HepG2 (cell line): ENCODE measurements at regions not wholly inside any gene's neighbourhood (a gene's known extent, or its start where the extent isn't known, plus 50 kb on each side); places are given as distances from the start of the nearest gene placed in this dataset.
"Not testable (repeated sequence)": the region's sequence is repeated elsewhere in the genome, so short reads cannot be mapped to it uniquely, and the experiment has no call there.

Source experiments
- ATAC-seq: fragments of 200-7000 bp; cut with Tn5 transposase; 3 replicates; pipeline ENCODE4 v1.9.1; 2020; ENCODE audit warnings: mild to moderate bottlenecking, moderate library complexity
- BruUV-seq: library from RNA; stranded (reverse); fragments of 400-500 nt; replicated peaks from 2 replicates; lab custom pipeline; 2021; lab: Mats Ljungman, UMichigan
- CTCF ChIA-PET: fragments of 300-600 bp; formaldehyde crosslinking; extraction: SDS; loops from one replicate; lab custom pipeline; 2021; ENCODE audit warnings: low total read pairs, inconsistent platforms, low intra/inter-chr PET ratio; lab: Yijun Ruan, JAX
- POLR2A ChIA-PET: fragments of 350-600 bp; sonication (Branson Sonifier 250); formaldehyde crosslinking; loops from one replicate; lab custom pipeline; 2020; ENCODE audit warnings: antibody characterized with exemption, inconsistent platforms; lab: Yijun Ruan, JAX
- DNase-seq: peaks from one replicate; pipeline ENCODE4 v3.0.0-alpha.2; 2015; ENCODE audit warnings: low spot score
- FAIRE-seq: peaks from 3 replicates; lab custom pipeline; 2011; peaks lifted over from hg19 to GRCh38; lab: Jason Lieb, UNC
- H2AFZ ChIP-seq: one replicate; pipeline ENCODE4 v1.6.1; 2011; ENCODE audit warnings: low read length, inconsistent platforms
- H3K27ac ChIP-seq: fragments of 300-600 bp; 3 replicates; pipeline ENCODE4 v1.8.0; 2011; ENCODE audit warnings: mixed run types, mild to moderate bottlenecking, mixed read lengths, low read length, inconsistent platforms; ENCODE audit not compliant: insufficient read depth; ENCODE audit errors: extremely low read length
- H3K27me3 ChIP-seq, 2 experiments: fragments of 200-600 bp in 1 of 2; 2 replicates in 1 of 2; 3 replicates in 1 of 2; pipeline versions ENCODE4 v1.6.0 to v1.8.0; 2011; ENCODE audit warnings: low read length in 2 of 2, mild to moderate bottlenecking in 2 of 2, moderate library complexity in 2 of 2, inconsistent platforms in 1 of 2; ENCODE audit not compliant: insufficient read depth in 2 of 2, control insufficient read depth in 1 of 2
- H3K36me3 ChIP-seq, 2 experiments: fragments of 200-600 bp in 1 of 2; replicated peaks in 1 of 2; 2 replicates in 1 of 2; 3 replicates in 1 of 2; pipeline versions ENCODE4 v1.5.1 to v1.8.0; 2011; ENCODE audit warnings: low read length in 2 of 2, inconsistent platforms in 1 of 2; ENCODE audit not compliant: insufficient read depth in 2 of 2, control insufficient read depth in 1 of 2
- H3K4me1 ChIP-seq: 2 replicates; pipeline ENCODE4 v1.5.1; 2012; ENCODE audit warnings: low read length, inconsistent platforms; ENCODE audit not compliant: insufficient read depth
- H3K4me2 ChIP-seq: 2 replicates; pipeline ENCODE4 v1.6.0; 2011; ENCODE audit warnings: low read depth, low read length, inconsistent platforms
- H3K4me3 ChIP-seq, 3 experiments: fragments of 200-600 bp in 1 of 3; sonication (generic), shearing (Covaris generic) in 1 of 3; replicated peaks in 1 of 3; 2 replicates each; pipeline ENCODE4 v1.5.1; 2011 to 2016; ENCODE audit warnings: low read length in 3 of 3, inconsistent platforms in 2 of 3, low read depth in 2 of 3, mild to moderate bottlenecking in 2 of 3, control low read depth in 1 of 3, mixed read lengths in 1 of 3; ENCODE audit not compliant: insufficient read depth in 1 of 3
- H3K79me2 ChIP-seq: one replicate; pipeline ENCODE4 v1.6.1; 2011; ENCODE audit warnings: low read length, inconsistent platforms; ENCODE audit not compliant: insufficient read depth
- H3K9ac ChIP-seq: 2 replicates; pipeline ENCODE4 v1.6.0; 2011; ENCODE audit warnings: mild to moderate bottlenecking, low read depth, low read length, inconsistent platforms; ENCODE audit not compliant: insufficient read depth
- H3K9me3 ChIP-seq: 2 replicates; pipeline ENCODE4 v1.5.1; 2012; ENCODE audit warnings: mild to moderate bottlenecking, low read length
- H4K20me1 ChIP-seq: 2 replicates; pipeline ENCODE4 v1.6.0; 2011; ENCODE audit warnings: inconsistent platforms, mild to moderate bottlenecking, low read length, moderate library complexity; ENCODE audit not compliant: insufficient read depth
- FOXC1 ChIP-seq: sonication (generic); formaldehyde crosslinking; IDR thresholded peaks from 2 replicates; pipeline ENCODE4 v1.8.0; 2022; ENCODE audit warnings: mild to moderate bottlenecking, missing genetic modification reagents, borderline replicate concordance
- FOXP1 ChIP-seq, 2 experiments: fragments of 450-650 bp in 1 of 2; IDR thresholded peaks; 2 replicates each; pipeline ENCODE4 v1.6.1; 2017 to 2018; ENCODE audit warnings: antibody characterized with exemption in 1 of 2
- MBNL3 ChIP-seq: fragments of 250-450 bp; sonication (Bioruptor Pico); conservative IDR thresholded peaks from 2 replicates; pipeline ENCODE4 v1.8.0; 2022; ENCODE audit warnings: mild to moderate bottlenecking, inconsistent platforms
- MED1 ChIP-seq: sonication (generic); formaldehyde crosslinking; IDR thresholded peaks from 2 replicates; pipeline ENCODE4 v1.4.0; 2020; ENCODE audit warnings: missing genetic modification reagents
- MIER2 ChIP-seq: IDR thresholded peaks from 2 replicates; pipeline ENCODE4 v1.6.1; 2016; ENCODE audit warnings: missing biosample characterization, missing genetic modification reagents
- ZNF564 ChIP-seq: sonication (generic); formaldehyde crosslinking; IDR thresholded peaks from 2 replicates; pipeline ENCODE4 v1.8.1; 2023; ENCODE audit warnings: mild to moderate bottlenecking, missing genetic modification reagents
- ZNF577 ChIP-seq: sonication (generic); formaldehyde crosslinking; IDR thresholded peaks from 2 replicates; pipeline ENCODE4 v1.4.0; 2020; ENCODE audit warnings: mild to moderate bottlenecking, low read depth, missing genetic modification reagents, borderline replicate concordance
- ZNF746 ChIP-seq: sonication (generic); formaldehyde crosslinking; IDR thresholded peaks from 2 replicates; pipeline ENCODE4 v1.8.0; 2022; ENCODE audit warnings: mild to moderate bottlenecking, missing genetic modification reagents
- ZNF891 ChIP-seq: sonication (generic); formaldehyde crosslinking; IDR thresholded peaks from 2 replicates; pipeline ENCODE4 v1.5.0; 2020; ENCODE audit warnings: mild to moderate bottlenecking, missing genetic modification reagents
- ZSCAN25 ChIP-seq: sonication (generic); formaldehyde crosslinking; IDR thresholded peaks from 2 replicates; pipeline ENCODE4 v1.8.0; 2022; ENCODE audit warnings: mild to moderate bottlenecking, missing genetic modification reagents
- WGBS: methylation state at CpG from one replicate; pipeline ENCODE4 v1.1.6; 2017; ENCODE audit warnings: low lambda C conversion rate; 5-methylcytosine and 5-hydroxymethylcytosine counted together
- in situ Hi-C: cut with HindIII; loops from 2 replicates; pipeline ENCODE4 v1.10.0; 2017; ENCODE audit warnings: low pct_unique_long_range_greater_than_20kb; ENCODE audit not compliant: extremely low pct_ligation_motif_present
- intact Hi-C: fragments of 100-400 bp; cut with micrococcal nuclease; formaldehyde crosslinking; loops from one replicate; pipeline ENCODE4 v1.10.0; 2022; ENCODE audit not compliant: unreplicated experiment
- TF ChIP-seq, protein P1 (sequence below): sonication (generic); formaldehyde crosslinking; conservative IDR thresholded peaks from 2 replicates; pipeline ENCODE4 v1.8.1; 2023; ENCODE audit warnings: missing genetic modification reagents

DNA sequence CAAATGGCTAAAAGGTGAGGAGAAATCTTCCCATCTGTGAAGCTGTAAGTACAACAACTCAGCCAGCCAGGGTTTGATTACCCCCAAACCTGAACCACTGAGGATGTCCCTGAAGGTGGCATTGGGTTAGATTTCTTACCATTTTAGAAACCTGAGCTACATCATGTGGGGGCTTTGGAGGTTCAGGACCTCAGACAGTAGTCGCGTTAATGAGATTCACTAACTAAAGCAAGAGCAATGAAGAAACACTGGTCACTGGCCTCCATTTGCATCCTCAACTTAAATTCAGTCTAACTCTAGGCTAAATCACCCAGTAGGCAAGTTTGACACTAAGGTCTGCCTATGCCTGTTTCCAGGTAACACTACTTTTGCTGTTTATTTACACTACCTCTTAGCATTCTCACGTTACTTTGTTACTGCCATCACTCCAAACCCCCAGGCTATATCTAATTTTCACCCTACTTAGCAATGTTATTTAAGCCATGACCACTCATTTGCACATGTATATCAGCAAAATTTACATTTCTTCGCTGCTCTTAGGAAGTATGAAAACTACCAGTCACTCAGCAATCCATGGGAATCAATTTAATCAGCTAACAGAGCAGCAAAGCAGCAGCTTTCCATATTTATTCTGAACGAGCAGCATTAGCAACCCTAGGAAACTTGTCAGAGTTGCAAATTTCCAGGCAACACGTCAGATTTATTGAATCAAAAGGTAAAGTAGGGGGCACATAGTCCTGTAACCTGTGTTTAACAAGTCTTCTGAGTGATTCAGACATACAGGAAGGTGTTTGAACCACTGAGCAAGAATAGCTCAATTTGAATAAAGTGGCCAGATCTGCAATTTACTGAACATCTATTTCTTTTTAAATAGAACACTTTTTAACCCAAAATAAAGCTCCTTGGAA, 788.4 kb upstream of the SORCS1 start:
- H3K4me1 ChIP-seq = no peaks in the 10 kb centered on the region
- no peaks in the 10 kb centered on the region for H4K20me1 ChIP-seq
- no peak overlapping the region for H3K4me2 ChIP-seq
- H3K9me3 ChIP-seq = peaks cover 78% of the 10 kb centered on the region
- BruUV-seq = no TSS peak
- WGBS = 0% methylated on average over 6 of the region's 6 CpGs
- TF ChIP-seq, protein P1, sequence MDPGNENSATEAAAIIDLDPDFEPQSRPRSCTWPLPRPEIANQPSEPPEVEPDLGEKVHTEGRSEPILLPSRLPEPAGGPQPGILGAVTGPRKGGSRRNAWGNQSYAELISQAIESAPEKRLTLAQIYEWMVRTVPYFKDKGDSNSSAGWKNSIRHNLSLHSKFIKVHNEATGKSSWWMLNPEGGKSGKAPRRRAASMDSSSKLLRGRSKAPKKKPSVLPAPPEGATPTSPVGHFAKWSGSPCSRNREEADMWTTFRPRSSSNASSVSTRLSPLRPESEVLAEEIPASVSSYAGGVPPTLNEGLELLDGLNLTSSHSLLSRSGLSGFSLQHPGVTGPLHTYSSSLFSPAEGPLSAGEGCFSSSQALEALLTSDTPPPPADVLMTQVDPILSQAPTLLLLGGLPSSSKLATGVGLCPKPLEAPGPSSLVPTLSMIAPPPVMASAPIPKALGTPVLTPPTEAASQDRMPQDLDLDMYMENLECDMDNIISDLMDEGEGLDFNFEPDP (CRISPR knock-in tag) = no peak
- TF ChIP-seq FOXP1 (IDR thresholded peaks at IDR 0.05) (no peak), FOXP1 (CRISPR knock-in tag; IDR thresholded peaks at IDR 0.05) (no peak), ZNF564 (CRISPR knock-in tag) (no peak), MED1 (CRISPR knock-in tag) (no peak), ZSCAN25 (CRISPR knock-in tag) (no peak), MBNL3 (CRISPR knock-in tag) (no peak), ZNF891 (no peak), MIER2 (no peak), ZNF577 (CRISPR knock-in tag) (no peak), FOXC1 (CRISPR knock-in tag) (no peak), ZNF746 (CRISPR knock-in tag) (no peak)
- H3K79me2 ChIP-seq = no peaks in the 10 kb centered on the region
- no peak for DNase-seq
- in situ Hi-C loops = no loop called here
- CTCF ChIA-PET = no interaction called here
- FAIRE-seq = no peak
- H3K27ac ChIP-seq = no peak overlapping the region
- POLR2A ChIA-PET = no interaction called here
- H3K9ac ChIP-seq = no peak overlapping the region
- no peak overlapping the region for H2AFZ ChIP-seq
- no peaks in the 10 kb centered on the region for H3K36me3 ChIP-seq
- H3K27me3 ChIP-seq = no peaks in the 10 kb centered on the region
- ATAC-seq = no peak
- H3K4me3 ChIP-seq = no peak overlapping the region
- intact Hi-C loops = no loop called here

DNA sequence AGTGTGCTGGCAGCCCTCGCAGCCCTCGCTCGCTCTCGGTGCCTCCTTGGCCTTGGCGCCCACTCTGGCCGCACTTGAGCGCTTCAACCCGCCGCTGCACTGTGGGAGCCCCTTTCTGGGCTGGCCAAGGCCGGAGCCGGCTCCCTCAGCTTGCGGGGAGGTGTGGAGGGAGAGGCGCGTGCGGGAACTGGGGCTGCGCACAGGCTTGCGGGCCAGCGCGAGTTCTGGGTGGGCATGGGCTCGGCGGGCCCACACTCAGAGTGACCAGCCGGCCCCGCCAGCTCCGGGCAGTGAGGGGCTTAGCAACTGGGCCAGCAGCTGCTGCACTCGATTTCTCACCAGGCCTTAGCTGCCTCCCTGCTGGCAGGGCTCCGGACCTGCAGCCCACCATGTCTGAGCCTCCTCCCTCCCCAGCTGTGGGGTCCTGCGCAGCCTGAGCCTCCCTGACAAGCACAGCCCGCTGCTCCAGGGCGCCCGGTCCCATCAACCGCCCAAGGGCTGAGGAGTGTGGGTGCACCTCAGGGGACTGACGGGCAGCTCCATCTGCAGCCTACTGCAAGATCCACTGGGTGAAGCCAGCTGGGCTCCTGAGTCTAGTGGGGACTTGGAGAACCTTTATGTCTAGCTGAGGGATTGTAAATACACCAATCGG, 786.0 kb upstream of the SORCS1 start:
- 47% methylated on average over 11 of the region's 33 CpGs for WGBS
- POLR2A ChIA-PET, CTCF ChIA-PET, H3K4me1 ChIP-seq, DNase-seq, ATAC-seq, H3K4me3 ChIP-seq, H3K27me3 ChIP-seq, H4K20me1 ChIP-seq, intact Hi-C loops, FAIRE-seq, H3K9ac ChIP-seq, in situ Hi-C loops, H3K36me3 ChIP-seq, H3K4me2 ChIP-seq, BruUV-seq, H2AFZ ChIP-seq, H3K27ac ChIP-seq, H3K79me2 ChIP-seq: not testable (repeated sequence)
- H3K9me3 ChIP-seq = peaks cover 88% of the 10 kb centered on the region
